GM12892 (cell line): ENCODE measurements at regions not wholly inside any gene's neighbourhood (a gene's known extent, or its start where the extent isn't known, plus 50 kb on each side); places are given as distances from the start of the nearest gene placed in this dataset.

Source experiments
- POLR2A ChIP-seq: IDR thresholded peaks from 2 replicates; pipeline ENCODE4 v1.6.1; 2011; ENCODE audit warnings: low read depth, low read length, control low read depth
- TAF1 ChIP-seq: IDR thresholded peaks from 2 replicates; pipeline ENCODE4 v1.6.1; 2011; ENCODE audit warnings: low read depth, mild to moderate bottlenecking, control low read depth, low read length, borderline replicate concordance

DNA sequence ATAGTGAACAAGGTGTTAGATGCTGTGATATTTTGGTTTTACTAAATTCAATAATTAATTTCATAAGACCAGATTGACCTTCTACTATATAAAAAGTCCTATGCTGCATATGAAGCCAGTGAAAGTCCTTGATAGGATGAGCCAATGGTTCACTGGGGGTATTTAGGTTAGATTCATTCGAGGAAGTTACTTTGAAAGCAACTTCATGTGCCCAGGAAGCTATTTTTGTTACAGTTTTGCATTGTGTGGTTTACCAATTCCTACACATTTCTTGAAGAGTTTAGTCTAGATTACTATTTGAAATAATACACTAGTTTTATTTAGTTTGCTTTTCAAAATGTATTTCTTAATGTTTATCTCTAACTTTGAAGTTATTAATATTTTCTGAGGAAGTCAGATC lies 58.5 kb upstream of the RMST start:
- TF ChIP-seq TAF1 (no peak), POLR2A (no peak)
